HG03571 (cell line): ENCODE measurements at regions not wholly inside any gene's neighbourhood (a gene's known extent, or its start where the extent isn't known, plus 50 kb on each side); places are given as distances from the start of the nearest gene placed in this dataset.

Source experiments
- ATAC-seq: cut with Tn5 transposase; IDR thresholded peaks from one replicate; pipeline ENCODE4 v1.9.1; 2021; ENCODE audit not compliant: unreplicated experiment

GRCh38 chr21:39105836-39106235 is 77.4 kb downstream of the PSMG1 start:
- no peak for ATAC-seq

DNA sequence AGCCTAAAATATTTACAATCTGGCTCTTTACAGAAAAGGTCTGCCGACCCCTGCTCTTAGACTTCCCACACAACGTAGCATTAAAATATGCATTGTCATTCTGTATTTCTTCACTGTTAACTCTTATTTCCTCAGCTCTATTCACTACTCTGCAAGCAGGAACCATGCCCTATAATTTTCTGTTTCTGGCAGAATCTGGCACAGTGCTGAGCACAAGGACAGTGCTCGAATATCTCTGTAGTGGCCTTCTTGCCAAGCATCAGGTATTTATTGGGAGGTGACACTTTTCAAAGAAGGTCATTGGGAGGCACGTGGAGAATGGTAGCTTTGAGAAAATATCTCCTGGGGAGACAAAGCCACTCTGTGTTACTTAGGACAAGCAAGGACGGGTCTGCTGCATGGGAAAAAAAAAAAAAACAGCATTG is 77.9 kb downstream of the PSMG1 start:
- ATAC-seq: no peak

- no peak for ATAC-seq
Measured at GRCh38 chr21:39104911-39105310, 78.3 kb downstream of the PSMG1 start.

- no peak for ATAC-seq
Measured at GRCh38 chr21:39103689-39104088, 79.6 kb downstream of the PSMG1 start.

DNA sequence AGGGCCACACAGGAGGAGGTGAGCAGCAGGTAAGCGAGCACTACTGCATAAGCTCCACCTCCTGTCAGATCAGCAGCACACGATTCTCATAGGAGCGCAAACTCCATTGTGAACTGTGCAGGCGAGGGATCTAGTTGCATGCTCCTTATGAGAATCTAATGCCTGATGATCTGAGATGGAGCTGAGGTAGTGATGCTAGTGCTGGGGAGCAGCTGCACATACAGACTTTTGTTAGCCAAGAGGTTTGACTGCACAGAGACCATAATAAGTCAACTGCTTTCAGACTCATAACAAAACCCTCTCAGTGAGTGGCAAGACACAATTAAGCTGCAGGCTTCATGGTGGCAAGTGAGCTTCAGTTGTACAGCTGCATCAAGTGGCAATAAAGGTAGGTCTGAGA is 83.4 kb downstream of the PSMG1 start:
- ATAC-seq: no peak

- ATAC-seq: no peak
Measured at GRCh38 chr21:39098696-39099200, 84.5 kb downstream of the PSMG1 start.

DNA sequence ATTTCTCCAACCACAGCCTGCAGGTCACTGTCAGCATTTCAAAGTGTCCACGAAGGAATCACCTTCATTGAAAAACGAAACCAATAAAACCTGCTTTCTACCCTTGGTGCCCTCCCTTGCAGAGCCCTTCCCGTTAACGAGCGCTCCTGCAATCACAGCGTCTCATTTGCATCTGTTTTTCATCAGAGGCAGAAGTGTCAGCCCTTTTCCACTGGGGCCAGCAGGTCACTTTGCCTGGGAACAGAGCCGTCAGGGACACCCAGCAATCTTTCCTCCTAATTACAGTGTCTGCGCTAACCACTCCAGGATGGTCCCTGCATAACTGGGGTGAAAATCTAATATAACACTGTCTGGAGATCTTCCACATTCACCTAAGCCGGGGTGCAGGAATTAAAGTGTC is 85.3 kb downstream of the PSMG1 start:
- ATAC-seq: no peak

DNA sequence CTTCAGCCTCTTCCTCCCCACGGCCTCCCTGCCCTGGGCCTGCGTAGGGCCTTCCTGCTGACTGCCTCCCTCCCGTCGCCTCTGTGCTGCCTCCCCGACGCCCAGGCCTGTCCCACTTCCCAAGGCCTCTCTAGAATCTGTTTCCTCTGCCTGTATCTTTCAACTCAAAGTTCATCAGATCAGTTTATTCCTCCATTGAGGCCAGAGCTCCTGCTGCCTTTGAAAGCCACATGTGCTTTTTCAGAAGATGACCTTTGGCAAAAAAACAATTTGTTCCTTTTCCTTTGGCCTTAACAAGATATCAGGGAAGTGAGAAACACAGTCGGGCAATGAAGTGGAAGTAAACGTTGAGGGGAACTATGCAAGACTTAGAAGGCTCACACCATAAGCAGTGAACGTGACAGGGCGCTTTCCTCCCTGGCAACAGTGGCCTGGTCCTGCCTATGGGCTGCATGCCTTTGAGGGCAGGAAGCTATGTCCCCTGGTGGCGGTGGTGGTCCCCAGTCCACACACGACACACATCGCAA is 85.9 kb downstream of the PSMG1 start:
- ATAC-seq: no peak

DNA sequence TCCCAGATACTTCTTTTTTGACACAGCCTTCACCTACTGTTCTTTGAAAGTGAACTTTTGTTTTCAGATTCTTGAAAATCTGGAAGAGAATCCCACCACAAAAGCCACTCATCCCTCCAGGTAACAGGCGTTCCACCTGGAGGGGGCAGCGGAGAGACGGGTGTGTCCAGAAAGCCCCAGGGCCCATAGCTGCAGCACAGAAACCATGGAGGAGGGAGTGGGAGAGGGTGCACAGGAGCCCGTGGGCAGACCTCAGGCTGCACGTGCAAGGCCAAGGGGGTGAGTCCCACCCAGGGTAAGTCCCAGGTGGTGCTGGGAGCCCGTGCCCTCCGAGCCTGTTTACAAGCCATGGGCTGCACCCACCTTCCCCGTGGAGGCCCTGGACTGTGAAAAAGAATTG is 86.5 kb downstream of the PSMG1 start:
- no peak for ATAC-seq

DNA sequence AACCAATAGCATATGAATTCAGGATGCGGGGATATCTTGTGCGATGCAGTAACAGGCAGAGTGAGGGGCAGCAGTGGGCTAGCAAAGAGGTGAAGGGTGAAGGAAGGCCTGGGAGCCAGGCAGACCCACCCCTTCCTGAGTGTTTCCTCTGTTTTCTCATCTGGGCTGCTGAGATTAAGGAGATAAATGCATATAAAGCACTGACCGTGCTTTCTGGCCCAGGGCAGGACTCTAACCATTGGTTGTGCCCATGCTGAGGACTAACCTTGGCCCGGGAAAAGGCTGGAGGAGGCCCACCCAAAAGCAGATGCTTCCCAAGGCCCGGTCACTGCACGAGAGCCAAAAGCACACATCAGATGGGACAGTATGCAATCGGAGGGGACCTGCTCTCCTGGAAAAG is 87.6 kb downstream of the PSMG1 start:
- no peak for ATAC-seq

- ATAC-seq: no peak
Measured at GRCh38 chr21:39094847-39095579, 88.2 kb downstream of the PSMG1 start.

GRCh38 chr21:39094087-39094780 is 89.0 kb downstream of the PSMG1 start:
- ATAC-seq: no peak

DNA sequence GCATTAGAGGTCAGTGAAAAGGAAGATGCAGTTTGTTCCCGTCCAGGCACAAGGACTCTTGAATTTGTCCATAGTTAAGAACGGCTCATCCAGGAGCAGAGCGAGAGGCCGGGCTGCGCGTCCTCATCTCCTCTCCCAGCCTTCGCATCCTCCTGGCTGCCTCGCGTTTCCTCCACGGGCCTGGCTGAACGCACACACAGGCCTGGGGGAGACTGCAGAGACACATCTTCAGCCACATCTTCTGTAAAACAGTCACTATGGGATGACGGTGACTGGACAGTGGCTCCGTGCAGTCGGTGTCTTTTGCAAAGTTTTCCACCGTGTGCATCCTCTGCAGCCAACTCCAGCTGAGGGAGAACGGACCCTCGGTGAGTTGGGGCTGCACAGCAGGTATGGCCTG is 89.7 kb downstream of the PSMG1 start:
- no peak for ATAC-seq

DNA sequence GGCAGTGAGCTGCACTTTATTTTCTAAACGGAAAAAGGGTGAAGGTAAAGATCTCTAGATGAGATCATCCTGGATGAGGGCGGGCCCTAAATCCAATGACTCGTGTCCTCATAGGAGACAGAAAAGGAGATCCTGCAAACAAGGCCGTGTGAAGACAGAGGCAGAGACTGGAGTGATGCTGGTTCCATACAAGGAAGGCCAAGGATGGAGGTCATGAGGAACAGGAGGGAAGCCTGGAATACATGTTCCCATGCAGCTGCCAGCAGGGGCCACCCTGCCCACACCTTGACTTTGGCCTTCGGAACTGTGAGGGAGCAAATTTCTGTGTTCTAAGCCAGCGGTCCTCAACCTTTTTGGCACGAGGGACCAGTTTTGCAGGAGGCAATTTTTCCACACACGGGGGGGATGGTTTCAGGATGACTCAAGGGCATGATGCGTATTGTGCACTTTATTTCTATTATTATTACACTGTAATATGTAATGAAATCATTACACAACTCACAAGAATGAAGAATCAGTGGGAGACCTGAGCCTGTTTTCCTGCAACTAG is 94.3 kb downstream of the PSMG1 start:
- no peak for ATAC-seq

DNA sequence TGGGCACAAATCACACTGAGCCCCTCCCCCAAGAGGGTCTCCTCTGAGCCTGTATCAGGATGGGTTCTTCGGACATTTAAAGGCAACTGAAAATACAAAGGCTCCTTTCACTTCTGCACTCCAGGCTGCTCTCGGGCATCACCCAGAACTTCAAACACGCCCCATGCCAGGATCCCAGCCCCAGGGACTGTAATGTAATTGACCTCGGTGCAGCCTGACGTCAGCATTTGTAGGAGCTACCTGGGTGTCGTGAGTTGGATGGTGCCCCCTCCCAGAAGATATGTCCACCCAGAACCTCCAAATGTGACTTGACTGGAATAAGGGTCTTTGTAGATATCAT is 95.2 kb downstream of the PSMG1 start:
- ATAC-seq: no peak

- ATAC-seq: no peak
Measured at GRCh38 chr21:39087238-39088030, 95.8 kb downstream of the PSMG1 start.

DNA sequence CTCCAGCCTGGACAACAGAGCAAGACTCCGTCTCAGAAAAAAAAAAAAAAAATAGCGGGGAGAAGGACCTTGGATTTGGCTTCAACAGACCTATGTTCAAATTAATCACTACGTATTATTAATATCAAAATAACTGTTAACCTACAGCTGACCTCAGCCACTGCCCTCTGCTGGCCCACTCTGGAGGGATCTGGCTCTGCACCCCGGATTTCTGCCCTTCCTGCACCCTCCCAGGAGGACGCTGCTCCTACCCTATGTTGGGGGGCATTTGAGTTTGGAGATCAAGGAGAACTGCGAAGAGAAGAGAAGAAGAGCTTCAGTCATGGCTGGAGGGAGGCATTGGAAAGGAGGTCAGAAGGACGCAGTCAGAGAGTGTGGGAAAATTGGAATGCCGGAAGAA is 96.7 kb downstream of the PSMG1 start:
- no peak for ATAC-seq

- ATAC-seq: no peak
Measured at GRCh38 chr21:39085843-39086405, 97.3 kb downstream of the PSMG1 start.

- no peak for ATAC-seq
Measured at GRCh38 chr21:39084979-39085729, 98.1 kb downstream of the PSMG1 start.

DNA sequence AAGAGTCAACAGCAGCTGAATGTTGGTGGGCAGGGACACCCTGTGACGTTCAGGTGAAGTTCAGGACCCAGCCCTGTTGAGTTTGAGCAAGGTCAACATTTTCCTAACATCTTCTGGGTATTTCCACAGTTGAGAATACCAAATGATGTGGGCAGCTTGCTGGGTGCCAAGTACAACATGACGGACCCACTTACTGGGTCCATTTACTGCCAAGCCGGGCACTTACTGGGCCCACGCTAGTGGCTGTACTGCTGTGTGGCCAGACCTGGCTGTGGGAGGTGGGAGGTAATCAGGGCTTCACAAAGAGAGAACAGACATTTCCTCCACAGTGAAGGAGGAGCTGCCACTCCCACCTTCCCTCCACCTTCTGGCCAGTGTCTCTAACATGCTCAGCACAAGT is 99.2 kb downstream of the PSMG1 start:
- no peak for ATAC-seq
